CD4-positive, CD25-positive, alpha-beta regulatory T cell (primary cell): ENCODE measurements at regions not wholly inside any gene's neighbourhood (a gene's known extent, or its start where the extent isn't known, plus 50 kb on each side); places are given as distances from the start of the nearest gene placed in this dataset.
"Not testable (repeated sequence)": the region's sequence is repeated elsewhere in the genome, so short reads cannot be mapped to it uniquely, and the experiment has no call there.

Experiments
- ATAC-seq, 2 donors: fragments of 150-1000 bp; cut with Tn5 transposase; one replicate each; pipeline ENCODE4 v1.10.0; 2021; ENCODE audit warnings: low read depth in 2 of 2, moderate number of reproducible peaks in 2 of 2, moderate library complexity in 1 of 2
- DNase-seq, 3 donors: peaks; one replicate each; pipeline versions ENCODE4 v3.0.0 to v3.0.0-alpha.2; 2012 to 2022; ENCODE audit warnings: mixed read lengths in 1 of 3
- H3K27ac ChIP-seq: one replicate; pipeline ENCODE4 v1.7.0; 2013; ENCODE audit warnings: mild to moderate bottlenecking, low read length; ENCODE audit not compliant: insufficient read depth, poor library complexity, severe bottlenecking
- H3K27me3 ChIP-seq: one replicate; pipeline ENCODE4 v1.7.0; 2013; ENCODE audit warnings: low read length; ENCODE audit not compliant: control insufficient read depth, insufficient read depth
- H3K36me3 ChIP-seq: one replicate; pipeline ENCODE4 v1.7.0; 2013; ENCODE audit warnings: mild to moderate bottlenecking, low read length, moderate library complexity; ENCODE audit not compliant: control insufficient read depth, insufficient read depth
- H3K4me1 ChIP-seq: 2 replicates; pipeline ENCODE4 v1.7.0; 2013; ENCODE audit warnings: mild to moderate bottlenecking, low read length; ENCODE audit not compliant: insufficient read depth, control insufficient read depth, poor library complexity, severe bottlenecking
- H3K4me3 ChIP-seq: one replicate; pipeline ENCODE4 v1.7.0; 2013; ENCODE audit warnings: low read depth, mild to moderate bottlenecking, low read length, moderate library complexity
- H3K9me3 ChIP-seq, 2 experiments: 1 replicate in 1 of 2; 2 replicates in 1 of 2; pipeline ENCODE4 v1.7.0; 2013; ENCODE audit warnings: low read length in 2 of 2, mild to moderate bottlenecking in 1 of 2, moderate library complexity in 1 of 2; ENCODE audit not compliant: control insufficient read depth in 2 of 2
- H3K27ac Mint-ChIP-seq, 3 donors: one replicate each; pipeline ENCODE4 v1.8.0; 2020 to 2022; ENCODE audit warnings: mild to moderate bottlenecking in 3 of 3, mixed read lengths in 3 of 3, moderate library complexity in 2 of 3
- H3K27me3 Mint-ChIP-seq: one replicate; pipeline ENCODE4 v1.8.0; 2022; ENCODE audit warnings: mild to moderate bottlenecking, mixed read lengths
- H3K36me3 Mint-ChIP-seq: one replicate; pipeline ENCODE4 v1.8.0; 2020; ENCODE audit warnings: mixed read lengths
- H3K4me1 Mint-ChIP-seq, 4 donors: one replicate each; pipeline ENCODE4 v1.8.0; 2020 to 2022; ENCODE audit warnings: mixed read lengths in 4 of 4, mild to moderate bottlenecking in 1 of 4
- H3K4me3 Mint-ChIP-seq, 4 donors: one replicate each; pipeline ENCODE4 v1.8.0; 2020 to 2022; ENCODE audit warnings: mild to moderate bottlenecking in 4 of 4, mixed read lengths in 4 of 4, moderate library complexity in 3 of 4
- H3K9me3 Mint-ChIP-seq, 7 donors: one replicate each; pipeline ENCODE4 v1.8.0; 2020 to 2022; ENCODE audit warnings: mixed read lengths in 7 of 7, mild to moderate bottlenecking in 3 of 7, moderate library complexity in 2 of 7

DNA sequence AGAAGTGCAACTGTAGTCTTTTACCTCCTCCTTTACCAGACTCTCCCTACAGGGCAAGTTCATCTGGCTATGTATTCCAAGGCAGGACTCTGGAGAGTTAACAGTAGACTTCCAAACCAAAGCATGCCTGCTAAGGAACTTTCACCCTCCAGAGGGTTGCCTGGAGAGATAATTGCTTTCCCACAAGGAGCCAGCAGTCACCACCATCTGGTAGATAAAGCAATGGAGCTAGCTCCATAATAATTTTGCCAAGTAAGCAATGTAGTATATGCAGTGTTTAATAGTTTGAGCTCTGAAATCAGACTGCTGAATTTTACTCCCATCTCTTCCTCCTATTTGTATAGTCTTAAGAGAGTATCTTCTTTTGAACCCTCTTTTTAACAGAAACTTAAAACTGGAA is 566.8 kb upstream of the PTGER4 start:
- H3K4me1 Mint-ChIP-seq: peaks cover 0 to 5% (median 0%) of the 10 kb centered on the region in 4 donors
- H3K27me3 Mint-ChIP-seq: no peaks in the 10 kb centered on the region
- no peaks in the 10 kb centered on the region for H3K4me1 ChIP-seq
- H3K9me3 Mint-ChIP-seq: no peaks in the 10 kb centered on the region
- H3K27me3 ChIP-seq: no peaks in the 10 kb centered on the region
- DNase-seq: no peak
- H3K4me3 Mint-ChIP-seq: no peak overlapping the region
- ATAC-seq: no peak
- H3K9me3 ChIP-seq: no peaks in the 10 kb centered on the region
- no peaks in the 10 kb centered on the region for H3K36me3 ChIP-seq
- peaks cover 3% of the 10 kb centered on the region for H3K36me3 Mint-ChIP-seq
- no peak overlapping the region for H3K27ac Mint-ChIP-seq
- H3K27ac ChIP-seq: no peak overlapping the region
- no peak overlapping the region for H3K4me3 ChIP-seq

DNA sequence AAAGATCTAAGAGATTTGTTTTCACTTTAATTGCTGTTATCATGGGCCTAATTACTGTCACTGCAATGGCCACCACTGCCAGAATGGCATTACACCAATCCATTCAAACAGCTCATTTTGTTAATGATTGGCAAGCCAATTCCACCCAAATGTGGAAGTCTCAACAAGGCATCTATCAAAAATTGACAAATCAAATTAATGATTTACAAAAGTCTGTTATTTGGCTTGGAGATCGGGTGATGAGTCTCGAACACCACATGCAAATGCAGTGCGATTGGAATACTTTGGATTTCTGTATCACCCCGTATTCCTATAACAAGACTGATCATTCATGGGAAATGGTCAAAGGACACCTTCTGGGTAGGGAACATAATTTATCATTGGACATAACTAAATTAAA is 568.7 kb upstream of the PTGER4 start:
- H3K4me3 ChIP-seq, H3K9me3 Mint-ChIP-seq, H3K36me3 ChIP-seq, H3K4me1 Mint-ChIP-seq, H3K4me3 Mint-ChIP-seq, H3K27me3 Mint-ChIP-seq, DNase-seq, H3K27ac ChIP-seq, H3K9me3 ChIP-seq, H3K27ac Mint-ChIP-seq, ATAC-seq, H3K36me3 Mint-ChIP-seq, H3K27me3 ChIP-seq, H3K4me1 ChIP-seq: not testable (repeated sequence)

DNA sequence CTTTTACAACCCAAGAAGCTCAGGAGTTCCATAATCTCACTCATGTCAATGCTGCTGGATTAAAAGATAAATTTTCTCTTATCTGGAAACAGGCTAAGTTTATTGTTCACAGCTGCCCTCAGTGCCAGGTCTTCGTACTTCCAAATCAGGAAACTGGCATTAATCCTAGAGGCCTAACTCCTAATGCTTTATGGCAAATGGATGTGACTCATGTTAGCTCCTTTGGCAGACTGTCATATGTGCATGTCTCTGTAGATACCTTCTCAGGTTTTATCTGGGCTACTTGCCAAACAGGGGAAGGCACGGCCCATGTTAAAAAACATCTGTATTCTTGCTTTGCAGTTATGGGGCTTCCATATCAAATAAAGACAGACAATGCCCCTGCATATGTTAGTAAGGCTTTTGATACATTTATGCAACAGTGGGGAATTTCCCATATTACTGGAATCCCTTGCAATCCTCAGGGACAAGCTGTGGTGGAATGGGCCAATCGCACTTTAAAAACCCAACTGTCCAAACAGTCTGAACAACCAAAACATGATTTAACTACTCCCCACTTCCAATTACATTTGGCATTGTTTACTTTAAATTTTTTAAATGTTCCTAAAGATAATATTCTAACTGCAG is 570.8 kb upstream of the PTGER4 start:
- not testable (repeated sequence) for H3K4me3 Mint-ChIP-seq, H3K4me1 ChIP-seq, H3K27me3 Mint-ChIP-seq, H3K36me3 ChIP-seq, H3K4me3 ChIP-seq, ATAC-seq, DNase-seq, H3K27me3 ChIP-seq, H3K27ac ChIP-seq, H3K27ac Mint-ChIP-seq, H3K36me3 Mint-ChIP-seq, H3K4me1 Mint-ChIP-seq, H3K9me3 ChIP-seq, H3K9me3 Mint-ChIP-seq

DNA sequence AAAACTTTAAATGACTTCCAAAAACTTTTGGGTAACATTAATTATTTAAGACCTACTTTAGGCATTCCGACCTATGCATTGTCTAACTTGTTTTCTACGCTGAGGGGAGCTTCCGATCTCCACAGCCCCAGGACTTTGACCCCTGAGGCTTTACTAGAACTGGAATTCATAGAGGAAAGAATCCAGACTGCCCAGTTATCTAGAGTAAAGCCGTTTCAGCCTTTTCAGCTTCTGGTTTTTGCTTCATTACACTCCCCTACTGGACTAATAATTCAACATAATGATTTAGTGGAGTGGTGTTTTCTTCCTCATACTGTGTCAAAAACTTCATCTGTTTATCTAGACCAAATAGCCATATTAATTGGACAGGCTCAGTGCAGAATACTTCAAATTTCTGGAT is 571.9 kb upstream of the PTGER4 start:
- H3K4me3 ChIP-seq, H3K4me3 Mint-ChIP-seq, H3K27me3 ChIP-seq, H3K36me3 Mint-ChIP-seq, H3K4me1 Mint-ChIP-seq, H3K4me1 ChIP-seq, H3K27ac ChIP-seq, ATAC-seq, DNase-seq, H3K27ac Mint-ChIP-seq, H3K9me3 ChIP-seq, H3K36me3 ChIP-seq, H3K27me3 Mint-ChIP-seq: not testable (repeated sequence)
- H3K9me3 Mint-ChIP-seq: peaks cover 0 to 13% (median 6%) of the 10 kb centered on the region in 7 donors

DNA sequence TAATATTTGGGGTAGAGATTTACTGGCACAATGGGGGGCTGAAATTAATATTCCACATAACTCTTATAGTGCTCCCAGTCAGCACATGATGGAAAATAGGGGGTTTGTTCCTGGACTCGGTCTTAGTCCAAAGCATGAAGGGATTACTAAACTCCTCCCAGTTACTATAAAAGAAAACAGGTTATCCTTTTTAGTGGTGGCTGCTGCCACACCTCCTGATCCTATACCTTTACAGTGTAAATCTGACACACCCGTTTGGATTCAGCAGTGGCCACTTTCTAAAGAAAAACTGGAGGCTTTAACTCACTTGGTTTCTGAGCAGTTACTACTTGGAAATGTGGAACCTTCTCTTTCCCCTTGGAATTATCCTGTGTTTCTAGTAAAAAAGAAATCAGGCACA is 572.9 kb upstream of the PTGER4 start:
- DNase-seq (no peak), ATAC-seq (no peak)
- Histone ChIP-seq H3K27ac (no peak overlapping the region), H3K4me3 (no peak overlapping the region), H3K36me3 (no peaks in the 10 kb centered on the region), H3K27me3 (no peaks in the 10 kb centered on the region), H3K9me3 (peaks cover 0 to 4% of the 10 kb centered on the region in 2 experiments), H3K4me1 (no peaks in the 10 kb centered on the region)
- Mint-ChIP-seq H3K27ac (no peak overlapping the region), H3K36me3 (no peaks in the 10 kb centered on the region), H3K4me3 (no peak overlapping the region), H3K9me3 (peaks cover 0 to 13% (median 6%) of the 10 kb centered on the region in 7 donors), H3K4me1 (peaks cover 0 to 5% (median 0%) of the 10 kb centered on the region in 4 donors), H3K27me3 (no peaks in the 10 kb centered on the region)

DNA sequence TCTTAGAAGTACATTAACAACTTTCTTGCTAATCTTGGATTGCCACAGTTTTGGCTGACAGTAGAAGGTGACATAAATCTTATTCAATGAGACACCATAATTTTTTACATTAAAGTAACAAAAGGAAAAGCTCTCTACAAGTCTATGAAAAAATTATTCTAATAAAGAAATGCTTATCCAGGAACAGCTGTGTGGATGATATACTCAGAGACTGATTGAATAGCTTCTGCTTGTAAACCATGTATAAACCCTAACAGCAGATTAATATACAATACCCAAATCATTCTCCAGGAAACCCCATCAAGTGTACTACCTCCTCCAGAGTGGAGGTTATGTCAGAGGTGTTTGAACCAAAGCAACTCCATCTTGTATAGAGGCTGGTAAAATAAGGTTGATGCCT is 581.4 kb upstream of the PTGER4 start:
- Histone ChIP-seq H3K27me3 (no peaks in the 10 kb centered on the region), H3K27ac (no peak overlapping the region), H3K4me1 (no peaks in the 10 kb centered on the region), H3K36me3 (no peaks in the 10 kb centered on the region), H3K4me3 (no peak overlapping the region), H3K9me3 (no peaks in the 10 kb centered on the region)
- H3K4me3 Mint-ChIP-seq: no peak overlapping the region
- ATAC-seq: no peak
- H3K36me3 Mint-ChIP-seq: no peaks in the 10 kb centered on the region
- no peaks in the 10 kb centered on the region for H3K4me1 Mint-ChIP-seq
- no peak for DNase-seq
- peaks cover 0 to 10% (median 0%) of the 10 kb centered on the region in 7 donors for H3K9me3 Mint-ChIP-seq
- peaks cover 11% of the 10 kb centered on the region for H3K27me3 Mint-ChIP-seq
- no peak overlapping the region for H3K27ac Mint-ChIP-seq

DNA sequence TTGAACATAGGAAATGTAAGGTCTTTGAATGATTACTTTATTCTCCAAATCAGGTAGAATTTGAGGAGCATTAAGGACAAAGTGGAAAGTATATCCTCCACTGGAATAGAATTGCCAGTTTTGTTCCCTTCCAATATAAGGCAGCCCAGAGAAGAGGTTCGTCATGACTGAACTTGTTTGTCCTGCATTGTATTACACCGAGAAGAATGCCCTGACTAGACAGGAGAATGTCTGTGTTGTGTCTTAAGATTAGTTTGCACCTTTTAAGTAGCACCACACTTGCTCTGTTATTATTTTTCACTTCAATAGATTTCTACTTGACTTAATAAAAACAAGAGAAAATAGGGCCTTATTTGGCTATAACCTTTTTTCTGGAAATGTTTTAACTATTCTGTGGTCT is 586.2 kb upstream of the PTGER4 start:
- Histone ChIP-seq H3K4me3 (no peak overlapping the region), H3K27ac (no peak overlapping the region), H3K4me1 (no peaks in the 10 kb centered on the region), H3K27me3 (no peaks in the 10 kb centered on the region), H3K36me3 (no peaks in the 10 kb centered on the region), H3K9me3 (peaks cover 6% of the 10 kb centered on the region in 2 experiments)
- Mint-ChIP-seq H3K36me3 (no peaks in the 10 kb centered on the region), H3K4me3 (no peak overlapping the region), H3K27me3 (peaks cover 11% of the 10 kb centered on the region), H3K4me1 (no peaks in the 10 kb centered on the region), H3K27ac (no peak overlapping the region), H3K9me3 (peaks cover 0 to 33% (median 6%) of the 10 kb centered on the region in 7 donors)
- DNase-seq: no peak
- no peak for ATAC-seq

DNA sequence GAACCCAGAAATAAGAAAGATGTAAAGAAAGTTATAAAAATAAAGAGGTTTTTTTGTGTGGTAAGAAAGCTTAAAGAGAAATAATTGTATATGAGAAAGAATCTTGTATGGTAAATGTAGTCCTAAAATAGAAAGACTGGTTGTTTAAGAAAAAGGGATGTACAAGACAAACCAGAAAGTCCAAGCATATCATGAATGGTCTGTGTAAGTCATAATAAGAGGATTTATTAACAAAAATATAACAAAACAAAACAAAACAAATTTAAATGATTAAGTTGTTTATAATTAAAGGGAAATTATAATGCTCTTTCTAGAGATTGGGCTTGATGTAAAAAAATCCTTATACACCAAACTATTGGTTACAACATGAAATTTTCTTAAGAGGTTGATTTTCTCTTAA is 590.4 kb upstream of the PTGER4 start:
- ATAC-seq (no peak), DNase-seq (peak in 1 of 3 donors; percentile 4)
- H3K36me3 Mint-ChIP-seq: no peaks in the 10 kb centered on the region
- H3K4me3 Mint-ChIP-seq: no peak overlapping the region
- H3K27ac Mint-ChIP-seq: no peak overlapping the region
- H3K4me1 ChIP-seq: no peaks in the 10 kb centered on the region
- no peaks in the 10 kb centered on the region for H3K27me3 ChIP-seq
- H3K9me3 Mint-ChIP-seq: peaks cover 0 to 32% (median 12%) of the 10 kb centered on the region in 7 donors
- H3K27ac ChIP-seq: no peak overlapping the region
- H3K4me1 Mint-ChIP-seq: no peaks in the 10 kb centered on the region
- peaks cover 6% of the 10 kb centered on the region in 2 experiments for H3K9me3 ChIP-seq
- H3K27me3 Mint-ChIP-seq: peaks cover 10% of the 10 kb centered on the region
- no peak overlapping the region for H3K4me3 ChIP-seq
- no peaks in the 10 kb centered on the region for H3K36me3 ChIP-seq
